ENCODE measurements at regions not wholly inside any gene's neighbourhood (a gene's known extent, or its start where the extent isn't known, plus 50 kb on each side); places are given as distances from the start of the nearest gene placed in this dataset.

- TF ChIP-seq CTCF (conservative IDR thresholded peaks at IDR 0.05 in 1 of 2, IDR thresholded peaks at IDR 0.05 in 1 of 2; ENCODE audit: extremely low read depth in 1 of 2, insufficient read depth in 1 of 2, low read depth in 1 of 2, low read length in 2 of 2) (no peak), EZH2 (IDR thresholded peaks at IDR 0.05; ENCODE audit: borderline replicate concordance, low read length) (no peak)
These were observed 417.0 kb downstream of the HAO1 start for GRCh38 chr20:7523288-7523687.

Measured in mammary epithelial cell (primary cell).